Islet precursor cell (in vitro differentiated cells): ENCODE measurements at regions not wholly inside any gene's neighbourhood (a gene's known extent, or its start where the extent isn't known, plus 50 kb on each side); places are given as distances from the start of the nearest gene placed in this dataset.
"Not testable (repeated sequence)": the region's sequence is repeated elsewhere in the genome, so short reads cannot be mapped to it uniquely, and the experiment has no call there.

Experiments used
- DNase-seq: peaks from one replicate; pipeline ENCODE4 v3.0.0-alpha.2; 2018

GRCh38 chr15:38818157-38818790 is 253.7 kb upstream of the RASGRP1 start:
- DNase-seq = peak; percentile 57

GRCh38 chr15:38819387-38819950 is 254.9 kb upstream of the RASGRP1 start:
- no peak for DNase-seq

GRCh38 chr15:38823263-38823662 is 258.6 kb upstream of the RASGRP1 start:
- DNase-seq = no peak

GRCh38 chr15:38824719-38825118 is 260.1 kb upstream of the RASGRP1 start:
- DNase-seq = no peak

- no peak for DNase-seq
These were observed 262.3 kb upstream of the RASGRP1 start for GRCh38 chr15:38826880-38827279.

- DNase-seq = no peak
These were observed 263.5 kb upstream of the RASGRP1 start for GRCh38 chr15:38828031-38828532.

GRCh38 chr15:38829086-38829485 is 264.5 kb upstream of the RASGRP1 start:
- DNase-seq = no peak

DNA sequence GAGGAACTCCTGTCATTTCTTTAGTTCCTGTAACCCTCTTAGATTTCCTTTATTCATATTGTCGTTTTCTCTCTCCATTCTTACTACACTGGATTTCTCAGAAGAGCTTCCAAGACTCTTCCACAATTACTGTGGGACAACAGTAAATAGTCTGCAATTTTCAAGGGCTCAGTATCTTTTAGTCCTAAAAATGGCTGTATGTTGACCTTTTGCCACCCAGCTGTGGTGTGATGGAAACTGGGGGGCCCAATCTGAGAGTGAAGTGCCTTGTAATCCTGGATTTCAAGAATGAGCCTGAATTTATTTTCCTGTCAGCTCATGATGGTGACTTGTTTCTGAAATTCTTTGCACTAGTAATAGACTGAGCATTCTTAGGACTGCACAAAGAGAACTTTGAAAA is 277.6 kb upstream of the RASGRP1 start:
- no peak for DNase-seq

DNA sequence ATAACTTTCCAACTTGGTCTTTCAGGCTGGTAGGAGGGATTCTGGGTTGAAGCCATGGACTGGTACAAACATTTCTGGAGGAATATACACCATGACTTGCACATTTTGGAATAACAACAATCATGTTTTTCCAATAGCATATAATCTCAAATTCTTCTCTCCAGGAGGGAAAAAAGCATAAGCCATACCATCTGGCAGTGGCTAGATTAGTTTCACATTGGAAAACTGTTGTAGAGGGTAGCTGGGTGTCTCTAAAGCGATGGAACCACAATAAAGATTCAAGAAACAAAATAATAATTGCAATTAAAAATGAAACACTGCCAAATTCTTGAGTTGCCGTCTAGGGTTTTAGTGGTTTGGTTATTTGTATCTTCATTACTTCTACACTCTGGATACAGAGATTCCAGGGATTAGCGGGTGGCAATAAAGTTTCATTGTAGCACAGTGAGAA is 278.5 kb upstream of the RASGRP1 start:
- DNase-seq = no peak

- DNase-seq = no peak
These were observed 279.3 kb upstream of the RASGRP1 start for GRCh38 chr15:38843736-38844590.

- DNase-seq = no peak
These were observed 280.1 kb upstream of the RASGRP1 start for GRCh38 chr15:38844736-38845135.

DNA sequence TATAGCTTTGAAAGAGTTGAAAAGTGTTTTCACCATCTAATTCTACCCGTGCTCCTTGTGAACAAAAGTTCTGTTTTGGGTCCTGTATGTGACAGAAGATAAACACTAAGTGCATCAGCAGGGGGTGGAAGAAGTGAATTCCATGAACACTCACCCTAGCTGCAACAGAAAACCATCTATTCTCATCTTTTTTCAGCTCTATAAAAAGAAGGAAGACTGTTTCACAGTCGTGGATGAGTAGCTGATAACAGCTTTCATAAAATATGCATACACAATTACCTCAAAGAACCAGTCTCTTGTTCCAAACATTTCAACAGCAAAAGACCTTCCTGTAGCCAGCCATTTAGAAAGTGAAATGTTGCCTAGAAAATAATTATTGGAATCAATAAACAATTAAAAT is 281.7 kb upstream of the RASGRP1 start:
- no peak for DNase-seq

- DNase-seq = no peak
These were observed 283.1 kb upstream of the RASGRP1 start for GRCh38 chr15:38847666-38848065.

- DNase-seq = no peak
These were observed 284.4 kb upstream of the RASGRP1 start for GRCh38 chr15:38849046-38849445.

GRCh38 chr15:38852188-38852587 is 287.6 kb upstream of the RASGRP1 start:
- not testable (repeated sequence) for DNase-seq

GRCh38 chr15:38853608-38854007 is 289.0 kb upstream of the RASGRP1 start:
- peak; percentile 85 for DNase-seq

DNA sequence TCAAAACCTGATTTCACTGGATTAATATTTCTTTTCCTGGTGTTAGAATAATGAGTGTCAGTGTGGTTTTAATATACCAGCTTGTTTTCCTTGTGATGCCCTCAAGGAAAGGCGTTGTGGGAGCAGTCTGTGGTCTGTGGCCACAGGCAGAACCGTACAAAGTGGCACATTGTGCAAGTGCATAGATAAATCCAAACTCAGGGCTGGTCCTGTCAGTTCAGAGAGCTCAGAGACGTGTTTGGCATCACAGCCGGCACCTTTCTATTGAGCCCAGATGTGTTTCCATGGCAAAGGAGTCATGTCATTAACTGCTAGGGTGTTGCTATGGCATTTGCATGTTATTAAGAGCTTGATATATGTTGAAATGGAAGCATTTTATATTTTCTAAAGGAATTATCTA is 289.9 kb upstream of the RASGRP1 start:
- DNase-seq = no peak

DNA sequence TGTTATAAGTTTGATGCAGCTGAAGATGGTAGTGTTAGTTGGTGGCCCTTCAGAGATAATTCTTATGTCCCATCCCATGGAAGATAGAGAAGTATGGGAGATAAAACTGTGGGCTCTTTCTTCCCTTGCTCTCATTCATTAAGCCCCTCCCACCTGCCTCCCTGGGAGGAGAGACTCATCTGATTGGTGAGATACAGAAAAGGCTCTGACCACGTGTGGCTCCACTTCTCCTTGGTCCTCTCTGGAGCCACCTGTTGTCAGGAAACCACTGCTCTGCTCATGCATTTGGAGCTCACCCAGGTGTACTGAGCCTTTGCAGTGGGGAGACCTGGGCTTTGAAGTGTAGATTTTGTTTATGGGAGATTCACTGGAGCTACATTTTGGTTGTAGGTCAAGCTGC is 293.2 kb upstream of the RASGRP1 start:
- DNase-seq = no peak

DNA sequence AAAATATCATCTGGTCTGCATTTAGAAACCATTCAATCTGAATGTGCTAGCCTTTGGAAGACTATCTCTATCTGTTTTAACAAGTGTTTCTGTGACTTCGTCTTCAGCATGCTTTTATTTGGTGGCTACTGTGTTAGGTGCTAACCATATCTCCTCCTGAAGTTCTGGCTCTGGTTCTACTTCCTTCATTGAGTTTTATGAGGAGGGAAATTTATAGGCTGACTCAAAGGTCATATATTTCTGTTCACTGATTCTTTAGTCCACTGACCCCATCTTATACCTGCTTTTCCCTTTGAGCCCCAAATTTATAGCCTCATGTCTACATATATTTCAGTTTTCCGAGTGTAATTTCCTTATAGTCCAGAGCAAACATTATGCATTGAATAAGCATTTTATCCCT is 295.0 kb upstream of the RASGRP1 start:
- DNase-seq = no peak

- DNase-seq = no peak
These were observed 295.6 kb upstream of the RASGRP1 start for GRCh38 chr15:38860253-38860652.

DNA sequence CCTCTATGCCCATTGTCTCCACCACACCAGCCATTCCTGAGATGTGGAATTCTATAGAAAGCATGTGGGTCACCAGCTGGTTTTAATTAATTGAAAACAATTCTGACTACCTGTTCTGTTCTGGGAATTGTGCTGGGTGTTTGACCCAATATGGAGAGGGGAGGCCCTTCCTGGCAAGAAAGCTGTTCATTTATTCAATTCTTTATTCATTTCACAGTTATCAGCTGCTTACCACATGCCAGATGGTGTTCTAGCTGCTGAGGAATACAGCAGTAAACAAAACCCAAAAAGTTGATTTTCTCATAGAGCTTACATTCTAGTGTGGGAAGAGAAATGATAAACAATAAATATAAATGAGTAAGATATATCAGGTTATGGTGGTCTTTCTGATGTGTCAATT is 296.1 kb upstream of the RASGRP1 start:
- no peak for DNase-seq

DNA sequence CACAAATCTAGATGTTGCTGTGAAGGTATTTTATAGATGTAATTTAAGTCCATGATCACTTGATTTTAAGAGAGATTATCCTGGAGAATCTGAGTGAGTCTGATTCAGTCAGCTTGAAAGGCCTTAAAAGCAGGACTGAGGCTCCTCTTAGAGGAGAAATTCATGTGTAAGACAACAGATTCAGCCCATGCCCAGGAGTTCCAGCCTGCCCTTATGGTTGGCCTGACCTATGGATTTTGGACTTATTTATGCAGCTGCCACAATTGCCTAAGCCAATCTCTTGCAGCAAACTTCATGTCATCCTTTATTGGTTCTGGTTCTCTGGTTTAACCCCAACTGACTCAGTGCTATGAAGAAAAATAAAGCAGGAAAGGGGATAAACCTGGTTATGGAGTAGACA is 296.5 kb upstream of the RASGRP1 start:
- DNase-seq = no peak

DNA sequence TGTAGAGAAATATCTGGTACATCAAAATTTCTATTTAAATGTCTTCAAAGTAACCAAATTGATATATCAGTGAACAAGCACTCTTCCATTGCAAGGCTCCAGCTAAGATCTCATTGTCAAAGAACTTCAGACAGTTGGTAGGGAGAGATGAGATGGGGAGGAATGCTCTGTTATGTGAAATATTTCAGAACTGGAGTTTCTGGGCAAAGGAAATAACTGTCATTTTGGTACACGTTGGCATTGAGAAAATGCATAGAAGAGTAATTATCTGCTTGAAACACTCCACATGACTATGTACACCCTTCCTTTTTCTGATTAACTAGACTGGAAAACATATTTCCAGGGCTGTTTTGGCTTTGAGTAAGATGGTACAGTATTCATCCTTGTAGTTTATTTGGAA is 297.5 kb upstream of the RASGRP1 start:
- DNase-seq = no peak

GRCh38 chr15:38863381-38863780 is 298.8 kb upstream of the RASGRP1 start:
- no peak for DNase-seq
